GM12873 (cell line): ENCODE measurements at regions not wholly inside any gene's neighbourhood (a gene's known extent, or its start where the extent isn't known, plus 50 kb on each side); places are given as distances from the start of the nearest gene placed in this dataset.

Experiments
- TF ChIP-seq, protein P1 (sequence below): IDR thresholded peaks from 2 replicates; pipeline ENCODE4 v1.5.1; 2012; ENCODE audit warnings: low read depth, mild to moderate bottlenecking, moderate library complexity, low read length, control low read depth; ENCODE audit not compliant: insufficient read depth; ENCODE audit errors: missing control alignments

DNA sequence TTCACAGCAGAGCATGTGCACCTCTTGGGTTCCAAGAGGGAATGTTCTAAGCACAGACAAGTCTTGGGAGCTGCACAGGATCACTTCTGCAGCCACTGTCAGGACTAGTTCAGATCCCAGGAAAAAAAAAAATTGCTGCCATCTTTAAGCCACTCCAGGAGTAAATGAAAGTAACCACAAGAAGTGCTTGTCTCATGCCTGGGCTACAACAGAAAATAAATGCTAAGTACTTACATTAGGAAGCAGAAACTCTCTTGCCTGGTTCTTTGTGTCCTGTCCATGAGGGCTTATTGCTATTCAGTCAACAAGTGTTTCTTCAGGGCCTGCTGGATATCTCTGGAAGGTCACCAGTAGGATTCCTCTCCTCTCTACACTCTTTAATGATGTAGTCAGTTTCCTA, 176.1 kb downstream of the KTN1 start:
- TF ChIP-seq, protein P1, sequence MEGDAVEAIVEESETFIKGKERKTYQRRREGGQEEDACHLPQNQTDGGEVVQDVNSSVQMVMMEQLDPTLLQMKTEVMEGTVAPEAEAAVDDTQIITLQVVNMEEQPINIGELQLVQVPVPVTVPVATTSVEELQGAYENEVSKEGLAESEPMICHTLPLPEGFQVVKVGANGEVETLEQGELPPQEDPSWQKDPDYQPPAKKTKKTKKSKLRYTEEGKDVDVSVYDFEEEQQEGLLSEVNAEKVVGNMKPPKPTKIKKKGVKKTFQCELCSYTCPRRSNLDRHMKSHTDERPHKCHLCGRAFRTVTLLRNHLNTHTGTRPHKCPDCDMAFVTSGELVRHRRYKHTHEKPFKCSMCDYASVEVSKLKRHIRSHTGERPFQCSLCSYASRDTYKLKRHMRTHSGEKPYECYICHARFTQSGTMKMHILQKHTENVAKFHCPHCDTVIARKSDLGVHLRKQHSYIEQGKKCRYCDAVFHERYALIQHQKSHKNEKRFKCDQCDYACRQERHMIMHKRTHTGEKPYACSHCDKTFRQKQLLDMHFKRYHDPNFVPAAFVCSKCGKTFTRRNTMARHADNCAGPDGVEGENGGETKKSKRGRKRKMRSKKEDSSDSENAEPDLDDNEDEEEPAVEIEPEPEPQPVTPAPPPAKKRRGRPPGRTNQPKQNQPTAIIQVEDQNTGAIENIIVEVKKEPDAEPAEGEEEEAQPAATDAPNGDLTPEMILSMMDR, result no peak

DNA sequence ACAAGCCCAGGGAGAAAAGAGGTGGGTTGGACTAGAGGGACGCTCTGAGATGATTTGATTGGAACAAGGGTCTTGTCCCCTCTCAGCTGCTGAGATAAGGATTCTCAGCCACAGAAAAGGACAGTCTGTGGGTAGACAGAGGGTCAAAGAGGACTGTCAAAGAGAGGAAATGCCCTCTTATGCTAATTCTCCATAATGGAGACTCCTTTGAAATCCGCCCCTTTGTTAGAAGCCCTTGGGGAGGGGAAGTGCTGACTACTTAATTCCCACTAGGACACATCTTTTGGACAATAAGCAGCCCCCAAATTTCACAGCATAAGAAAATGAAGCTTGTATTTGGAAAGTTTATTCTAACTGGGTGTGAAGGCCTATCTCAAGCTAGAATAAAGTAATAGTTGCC, 176.6 kb downstream of the KTN1 start:
- TF ChIP-seq, protein P1, result no peak

DNA sequence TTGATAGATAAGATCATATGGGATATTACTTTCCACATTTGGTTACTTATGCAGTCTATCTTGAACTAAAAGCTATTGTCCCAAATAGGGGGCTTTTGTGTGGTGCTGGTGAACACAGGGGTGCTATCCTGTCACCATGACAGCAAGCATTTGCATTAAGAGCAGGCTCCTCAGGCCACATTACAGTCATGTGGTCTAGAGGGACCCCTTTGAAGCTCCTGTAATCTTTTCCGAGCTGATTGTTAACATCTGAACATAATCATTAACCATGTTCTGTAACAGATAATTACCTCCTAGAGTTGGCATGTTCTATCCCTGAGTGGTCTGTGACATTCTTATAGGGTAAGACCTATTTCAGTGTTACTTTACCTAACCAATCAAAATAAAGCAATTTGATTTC, 178.8 kb downstream of the KTN1 start:
- TF ChIP-seq, protein P1, result no peak

GRCh38 chr14:55760789-55761566, 181.0 kb downstream of the KTN1 start:
- TF ChIP-seq, protein P1, result no peak

DNA sequence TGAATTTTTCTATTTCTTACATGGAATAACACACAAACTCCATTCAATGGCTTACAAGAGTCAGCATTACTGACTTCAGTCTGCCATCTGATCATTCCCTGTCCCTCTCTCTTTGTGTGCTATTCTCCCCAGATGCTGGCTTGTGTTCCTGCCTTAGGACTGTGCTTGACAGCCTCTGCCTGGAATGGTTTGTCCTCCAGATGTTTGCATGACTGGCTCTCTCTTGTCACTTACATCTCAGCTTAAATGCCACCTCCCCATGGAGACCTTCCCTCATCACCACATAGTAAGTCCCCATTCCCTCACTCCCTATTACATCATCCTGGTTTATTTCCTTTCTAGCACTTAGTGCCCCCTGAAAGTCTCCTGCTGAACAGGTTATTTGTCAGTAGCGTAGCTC, 181.6 kb downstream of the KTN1 start:
- TF ChIP-seq, protein P1, result no peak

DNA sequence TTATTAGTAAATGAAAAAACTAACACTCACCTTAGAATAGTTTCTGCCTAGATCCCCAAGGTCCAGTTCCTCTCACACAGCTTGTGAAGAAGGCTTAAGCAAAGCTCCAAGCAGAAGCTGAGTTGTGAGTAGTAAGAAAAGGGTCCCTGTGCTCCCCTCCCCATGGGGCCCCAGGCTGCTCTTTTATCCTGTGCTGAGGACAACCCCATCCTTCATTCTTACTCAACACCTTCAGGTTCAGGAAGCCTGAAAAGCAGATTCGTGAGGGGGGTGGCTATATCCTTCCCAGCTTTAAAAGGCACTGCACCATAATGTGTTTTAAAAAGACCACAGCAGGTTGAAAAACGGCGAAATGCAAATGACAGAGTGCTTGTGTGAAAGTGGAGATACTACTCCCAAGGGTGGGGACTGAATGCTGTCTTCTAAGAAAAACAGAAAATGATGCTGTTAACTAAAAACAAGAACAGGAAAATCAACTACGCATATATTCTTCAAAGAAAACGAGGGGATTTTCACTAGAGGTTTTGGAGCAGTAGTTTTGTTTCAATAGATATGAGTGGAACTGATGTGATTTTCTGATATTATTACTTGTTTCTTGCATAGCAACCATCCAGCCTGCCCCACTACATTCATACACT, 182.7 kb downstream of the KTN1 start:
- TF ChIP-seq, protein P1, result no peak

DNA sequence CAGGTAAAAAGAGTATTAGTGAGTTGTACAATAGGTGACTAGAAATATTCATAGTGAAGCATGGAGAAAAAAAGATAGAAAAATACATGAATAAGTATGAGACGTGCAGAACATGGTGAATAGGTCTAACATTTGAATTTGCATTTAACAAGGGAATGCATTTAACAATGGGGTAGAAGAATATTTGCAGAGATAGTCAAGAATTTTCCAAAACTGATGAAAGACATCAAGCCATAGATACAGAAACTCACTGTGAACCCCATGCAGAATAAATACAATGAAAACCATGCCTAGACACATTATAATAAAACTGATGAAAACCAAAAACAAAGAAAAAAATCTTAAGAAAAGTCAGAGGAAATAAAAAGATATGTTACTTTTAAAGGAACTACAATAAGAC, 184.8 kb downstream of the KTN1 start:
- TF ChIP-seq, protein P1, result no peak
